ENCODE measurements at regions not wholly inside any gene's neighbourhood (a gene's known extent, or its start where the extent isn't known, plus 50 kb on each side); places are given as distances from the start of the nearest gene placed in this dataset.

DNA sequence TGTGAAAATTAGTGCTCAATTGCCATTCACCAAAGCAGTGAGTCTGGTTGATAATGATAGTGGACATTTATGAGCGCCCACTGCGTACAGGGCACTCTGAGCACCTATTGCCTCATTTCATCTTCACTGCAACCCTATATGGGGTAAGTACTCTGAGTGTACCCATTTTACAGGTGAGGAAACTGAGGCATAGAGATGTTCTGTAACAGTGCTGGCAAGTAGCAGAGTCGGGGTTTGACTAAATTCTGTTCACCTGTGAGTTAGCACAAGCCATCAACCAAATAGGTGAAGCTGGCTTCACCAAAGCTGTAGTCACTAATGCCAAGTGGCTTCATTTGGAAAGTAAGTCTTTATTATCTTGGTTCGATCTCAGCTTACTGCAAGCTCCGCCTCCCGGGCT, 135.8 kb downstream of the SPAG6 start:
- DNase-seq (no peak), ATAC-seq (no peak)
- Histone ChIP-seq H3K27me3 (ENCODE audit: control insufficient read depth, insufficient read depth) (no peaks in the 10 kb centered on the region), H3K27ac (ENCODE audit: low read length) (no peak overlapping the region), H3K9me3 (ENCODE audit: control insufficient read depth, low read length) (no peaks in the 10 kb centered on the region), H3K4me1 (ENCODE audit: control insufficient read depth, insufficient read depth, low read length) (no peaks in the 10 kb centered on the region), H3K4me3 (ENCODE audit: low read length) (no peak overlapping the region)
- 92% methylated on average over 6 of the region's 6 CpGs for WGBS
- intact Hi-C loops (cut with DNase I): no loop called here

DNA sequence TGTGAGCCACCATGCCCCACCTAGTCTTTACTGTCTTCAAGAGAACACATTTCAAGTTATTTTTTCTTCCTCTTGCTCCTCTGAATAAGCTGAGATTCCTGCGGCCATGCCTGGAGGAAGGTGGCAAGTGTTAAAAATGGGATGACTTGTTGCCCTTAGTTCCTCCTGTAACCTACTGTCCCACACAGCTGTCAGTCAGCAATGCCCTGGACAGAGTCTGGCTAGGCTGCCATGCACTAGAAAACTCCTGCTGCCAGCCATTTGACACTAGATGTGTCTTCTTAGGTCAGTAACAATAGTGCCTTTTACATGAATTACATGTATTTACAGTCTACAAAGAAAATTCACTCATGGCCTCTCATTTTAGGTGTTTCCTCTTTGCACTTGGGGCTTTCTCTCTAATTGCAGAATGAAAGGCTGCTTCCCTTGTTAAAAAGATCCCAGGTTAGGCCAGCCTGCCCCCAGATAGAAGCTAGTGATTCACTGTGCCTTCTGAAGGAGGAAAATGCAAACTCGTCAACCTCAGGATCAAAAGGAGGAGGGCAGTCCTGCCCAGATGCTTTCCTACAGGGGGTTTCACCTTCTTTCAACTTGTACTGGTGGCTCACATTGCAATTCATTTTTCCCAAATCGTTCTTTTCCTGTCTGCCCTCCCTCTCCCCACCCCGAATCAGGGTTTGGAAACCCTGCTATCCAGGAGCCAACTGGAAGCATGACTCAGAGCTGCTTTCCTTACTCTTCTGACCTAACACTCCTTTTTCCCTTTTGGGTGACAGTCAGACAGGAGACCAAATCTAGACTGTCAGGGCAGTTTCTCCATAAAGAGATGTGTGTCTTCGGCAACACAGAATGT, 136.6 kb downstream of the SPAG6 start:
- H3K9me3 ChIP-seq (ENCODE audit: control insufficient read depth, low read length): no peaks in the 10 kb centered on the region
- no peak overlapping the region for H3K27ac ChIP-seq (ENCODE audit: low read length)
- no peaks in the 10 kb centered on the region for H3K4me1 ChIP-seq (ENCODE audit: control insufficient read depth, insufficient read depth, low read length)
- H3K4me3 ChIP-seq (ENCODE audit: low read length): no peak overlapping the region
- ATAC-seq: peak in 1 of 2 donors; percentile 80
- no peak for DNase-seq
- intact Hi-C loops (cut with DNase I): no loop called here
- WGBS: 60% methylated on average over 5 of the region's 5 CpGs
- no peaks in the 10 kb centered on the region for H3K27me3 ChIP-seq (ENCODE audit: control insufficient read depth, insufficient read depth)

- intact Hi-C loops (cut with DNase I): no loop called here
- Histone ChIP-seq H3K9me3 (ENCODE audit: control insufficient read depth, low read length) (no peaks in the 10 kb centered on the region), H3K4me1 (ENCODE audit: control insufficient read depth, insufficient read depth, low read length) (no peaks in the 10 kb centered on the region), H3K27ac (ENCODE audit: low read length) (no peak overlapping the region), H3K4me3 (ENCODE audit: low read length) (no peak overlapping the region), H3K27me3 (ENCODE audit: control insufficient read depth, insufficient read depth) (no peaks in the 10 kb centered on the region)
- ATAC-seq (no peak), DNase-seq (no peak)
- 81% methylated on average over 1 of the region's 1 CpG for WGBS
These were observed 137.8 kb downstream of the SPAG6 start for GRCh38 chr10:22483132-22483531.

All from right cardiac atrium (tissue), 5 donors.